MG63 (cell line): ENCODE measurements at regions not wholly inside any gene's neighbourhood (a gene's known extent, or its start where the extent isn't known, plus 50 kb on each side); places are given as distances from the start of the nearest gene placed in this dataset.
A peak's percentile ranks its signal among the peaks of the same experiment; 100 is the strongest.

Experiments
- DNase-seq: peaks from one replicate; pipeline ENCODE4 v3.0.0-alpha.2; 2020
- H3K27me3 ChIP-seq: fragments of 250-450 bp; sonication (Bioruptor Pico); 2 replicates; pipeline ENCODE4 v1.5.1; 2020; ENCODE audit warnings: mild to moderate bottlenecking, moderate library complexity
- H3K36me3 ChIP-seq: fragments of 250-450 bp; sonication (Bioruptor Pico); 2 replicates; pipeline ENCODE4 v1.5.1; 2020; ENCODE audit warnings: mild to moderate bottlenecking, moderate library complexity
- H3K4me3 ChIP-seq: fragments of 250-450 bp; sonication (Bioruptor Pico); 2 replicates; pipeline ENCODE4 v1.5.1; 2020; ENCODE audit warnings: mild to moderate bottlenecking, moderate library complexity
- H3K9me3 ChIP-seq: fragments of 250-450 bp; sonication (Bioruptor Pico); 2 replicates; pipeline ENCODE4 v1.5.1; 2020; ENCODE audit warnings: mild to moderate bottlenecking, moderate library complexity

DNA sequence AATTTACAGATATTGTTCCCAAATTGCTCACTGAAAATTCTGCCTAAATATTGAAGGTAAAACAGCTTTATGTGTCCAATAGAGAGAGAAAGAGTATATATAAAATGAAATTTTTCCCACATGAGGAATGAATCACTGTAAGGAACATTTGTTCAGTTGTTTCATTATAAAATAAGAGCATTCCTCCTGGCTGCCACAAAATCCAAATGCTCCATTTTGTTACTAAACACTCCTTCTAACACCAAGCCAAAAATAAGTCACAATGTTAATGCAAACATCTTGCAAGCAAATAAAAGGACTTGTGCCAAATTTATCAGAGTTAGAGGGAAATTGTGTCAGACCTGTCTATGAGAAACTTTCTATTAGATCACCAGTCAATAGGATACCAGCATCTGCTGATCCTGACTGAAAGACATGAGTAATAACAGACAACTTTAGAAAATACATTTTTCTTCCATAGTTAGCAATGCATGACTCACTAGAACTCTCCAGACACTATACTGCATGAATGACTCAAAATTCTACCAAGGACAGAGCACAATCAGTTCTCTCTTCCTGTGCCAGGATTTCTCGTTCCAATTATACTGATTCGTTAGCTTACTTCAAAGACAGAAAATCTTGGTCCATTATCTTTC lies 83.5 kb upstream of the FNDC3A start:
- Histone ChIP-seq H3K27me3 (no peaks in the 10 kb centered on the region), H3K36me3 (no peaks in the 10 kb centered on the region), H3K4me3 (no peak overlapping the region), H3K9me3 (no peaks in the 10 kb centered on the region)
- DNase-seq: no peak

DNA sequence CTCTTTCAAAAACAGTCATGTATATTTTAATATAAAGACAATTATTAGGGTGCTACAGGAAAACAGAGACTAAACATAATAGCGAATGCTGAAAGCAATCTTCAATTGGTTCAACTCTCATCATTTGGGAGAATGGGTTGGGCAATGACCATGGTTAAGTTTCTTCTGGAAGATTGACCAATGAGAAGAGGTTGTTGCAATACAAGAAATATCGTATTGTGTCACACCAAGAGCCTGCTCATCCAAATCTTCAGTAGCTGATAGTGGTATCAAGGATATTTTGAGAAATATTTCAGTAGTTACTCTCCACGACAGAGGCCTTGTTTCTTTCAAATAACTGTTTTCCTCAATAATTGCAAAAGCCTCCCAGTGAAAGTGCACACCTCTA lies 83.0 kb upstream of the FNDC3A start:
- Histone ChIP-seq H3K4me3 (no peak overlapping the region), H3K9me3 (no peaks in the 10 kb centered on the region), H3K36me3 (no peaks in the 10 kb centered on the region), H3K27me3 (no peaks in the 10 kb centered on the region)
- no peak for DNase-seq

DNA sequence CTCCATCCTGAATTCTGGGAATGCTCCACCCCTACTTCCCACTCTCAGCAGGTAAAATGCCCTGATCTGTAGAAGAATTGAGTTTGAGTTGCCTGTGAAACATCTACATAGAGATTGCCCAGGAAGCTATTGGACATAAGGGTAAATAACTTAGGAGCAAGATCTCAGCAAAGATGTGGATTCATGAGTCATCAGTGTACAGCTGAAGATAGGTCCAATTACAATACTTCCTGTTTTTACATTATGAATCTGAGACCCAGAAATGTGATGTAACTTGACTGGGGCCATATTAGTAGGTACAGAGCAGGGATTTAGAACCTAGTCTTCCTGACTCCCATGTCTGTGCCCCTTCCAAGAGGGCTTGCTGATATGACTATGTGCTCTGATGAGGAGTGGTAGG lies 79.4 kb upstream of the FNDC3A start:
- no peak overlapping the region for H3K4me3 ChIP-seq
- no peak for DNase-seq
- no peaks in the 10 kb centered on the region for H3K27me3 ChIP-seq
- H3K36me3 ChIP-seq: no peaks in the 10 kb centered on the region
- no peaks in the 10 kb centered on the region for H3K9me3 ChIP-seq

DNA sequence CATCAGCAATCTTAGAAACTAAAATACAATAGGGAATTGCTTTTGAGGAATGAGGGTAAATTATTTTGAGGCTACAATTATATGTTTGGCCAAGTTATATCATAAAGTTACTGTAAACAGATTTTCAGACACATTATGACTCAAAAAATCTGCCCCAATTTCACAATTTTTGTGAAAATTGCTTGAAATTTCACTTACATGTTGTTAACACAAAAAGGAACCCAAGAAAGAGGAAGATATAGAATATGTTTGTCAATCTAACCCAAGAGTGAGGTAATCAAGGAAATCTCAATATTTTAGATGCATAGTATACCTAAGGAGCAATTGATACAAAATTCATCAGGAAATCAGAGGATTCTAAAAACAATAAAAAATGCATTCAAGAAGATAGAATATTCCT lies 73.9 kb upstream of the FNDC3A start:
- Histone ChIP-seq H3K27me3 (no peaks in the 10 kb centered on the region), H3K36me3 (no peaks in the 10 kb centered on the region), H3K4me3 (no peak overlapping the region), H3K9me3 (no peaks in the 10 kb centered on the region)
- DNase-seq: no peak

DNA sequence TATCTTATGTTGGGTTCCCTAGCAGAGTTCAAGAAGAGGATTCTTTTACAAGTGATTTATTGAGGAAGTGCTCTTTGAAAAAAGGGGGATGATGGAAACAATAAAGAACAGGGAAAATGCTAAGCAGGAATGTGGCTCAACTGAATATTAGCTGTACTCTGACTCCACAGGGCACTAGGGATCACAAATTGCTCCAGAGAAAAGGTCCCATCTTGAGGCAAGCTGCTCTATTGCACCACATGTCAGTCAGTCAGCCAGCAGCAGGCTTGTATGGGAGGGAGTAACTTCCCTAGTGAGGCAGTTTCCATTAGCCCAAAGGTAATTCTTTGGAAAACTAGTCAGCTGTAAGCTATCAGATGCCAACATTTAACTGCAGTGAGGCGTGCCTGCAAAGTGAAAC lies 73.3 kb upstream of the FNDC3A start:
- Histone ChIP-seq H3K4me3 (no peak overlapping the region), H3K36me3 (no peaks in the 10 kb centered on the region), H3K27me3 (no peaks in the 10 kb centered on the region), H3K9me3 (no peaks in the 10 kb centered on the region)
- DNase-seq: no peak

DNA sequence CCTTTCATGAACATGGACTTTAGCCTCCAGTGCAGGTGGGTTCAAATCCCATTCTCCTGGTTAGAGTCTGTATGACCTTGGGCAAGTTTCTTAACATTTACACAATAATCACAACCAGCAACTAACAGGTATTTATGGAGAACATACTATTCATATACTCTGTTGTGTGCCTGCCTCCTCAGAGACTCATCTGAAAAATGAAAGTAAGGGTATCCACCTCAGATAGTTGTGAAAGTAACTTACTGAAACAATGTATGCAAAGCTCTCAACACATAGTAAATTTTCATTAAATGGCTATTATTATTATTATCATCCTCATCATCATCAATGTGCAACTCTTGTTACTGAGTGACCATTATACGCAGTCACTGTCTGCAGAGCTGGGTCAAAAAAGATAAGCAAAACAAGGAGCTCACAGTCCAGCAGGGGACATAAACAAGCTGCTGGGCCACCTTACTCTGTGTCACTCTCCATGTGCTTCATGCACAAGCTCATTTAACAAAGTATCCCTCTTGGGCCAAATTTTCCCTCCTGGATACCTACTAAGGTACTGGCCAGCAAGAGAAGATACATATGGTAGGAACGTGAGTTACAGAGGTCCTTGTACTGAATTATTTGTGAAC lies 70.9 kb upstream of the FNDC3A start:
- no peaks in the 10 kb centered on the region for H3K27me3 ChIP-seq
- H3K36me3 ChIP-seq: no peaks in the 10 kb centered on the region
- H3K4me3 ChIP-seq: no peak overlapping the region
- DNase-seq: no peak
- H3K9me3 ChIP-seq: no peaks in the 10 kb centered on the region

DNA sequence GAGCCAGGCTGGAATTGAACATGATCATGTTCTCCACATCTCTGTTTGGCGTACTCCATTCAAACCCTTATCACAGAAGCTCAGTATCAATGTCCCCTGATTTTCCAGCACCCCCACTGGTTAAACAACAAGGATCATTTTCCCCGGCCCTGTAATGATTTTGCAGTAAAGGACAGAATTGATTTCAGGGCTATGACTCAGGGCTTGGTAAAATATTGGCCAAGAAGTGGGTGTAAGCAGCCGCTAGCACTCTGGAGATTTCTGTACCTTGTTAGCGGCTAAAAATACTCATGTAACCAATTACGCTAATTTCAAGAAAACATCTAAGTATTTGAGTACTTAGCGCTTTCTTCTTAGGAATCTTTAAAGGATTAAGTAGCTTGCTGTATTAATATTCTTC lies 69.5 kb upstream of the FNDC3A start:
- H3K27me3 ChIP-seq: no peaks in the 10 kb centered on the region

DNA sequence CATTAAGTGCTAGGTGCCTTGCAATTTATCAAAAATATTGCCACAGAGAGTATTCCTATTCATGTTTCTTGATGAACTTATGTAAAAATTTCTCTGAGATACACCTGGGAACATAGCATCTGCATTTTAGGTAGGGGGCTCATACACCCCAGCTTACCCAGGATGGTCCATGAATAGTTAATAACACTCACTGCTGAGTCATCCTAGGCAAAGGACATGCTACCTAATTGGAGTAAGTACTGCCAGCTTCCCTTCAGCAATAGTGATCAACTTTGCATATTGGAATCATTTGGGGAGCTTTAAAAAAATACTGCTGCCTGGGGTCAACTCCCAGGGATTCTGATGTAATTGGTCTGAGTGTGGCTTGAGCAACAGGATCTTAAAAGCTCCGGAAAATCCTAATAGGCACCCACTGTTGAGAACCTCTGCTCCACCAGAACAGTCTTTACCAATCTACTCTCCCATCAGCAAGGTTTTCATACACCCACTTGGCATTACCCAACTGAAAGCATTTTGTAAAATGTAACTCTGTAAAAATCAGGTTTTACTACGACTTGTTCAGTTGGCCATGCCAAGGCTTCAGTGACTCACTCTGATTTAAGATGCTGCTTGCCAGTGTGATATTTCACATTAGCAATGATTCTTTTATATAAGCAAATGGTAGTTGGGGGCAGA lies 67.2 kb upstream of the FNDC3A start:
- Histone ChIP-seq H3K36me3 (no peaks in the 10 kb centered on the region), H3K27me3 (no peaks in the 10 kb centered on the region), H3K4me3 (no peak overlapping the region), H3K9me3 (no peaks in the 10 kb centered on the region)
- DNase-seq: peak; percentile 71

More for the DNA sequence above, 69.5 kb upstream of the FNDC3A start:
- Histone ChIP-seq H3K36me3 (no peaks in the 10 kb centered on the region), H3K4me3 (no peak overlapping the region), H3K9me3 (no peaks in the 10 kb centered on the region)
- DNase-seq: no peak

DNA sequence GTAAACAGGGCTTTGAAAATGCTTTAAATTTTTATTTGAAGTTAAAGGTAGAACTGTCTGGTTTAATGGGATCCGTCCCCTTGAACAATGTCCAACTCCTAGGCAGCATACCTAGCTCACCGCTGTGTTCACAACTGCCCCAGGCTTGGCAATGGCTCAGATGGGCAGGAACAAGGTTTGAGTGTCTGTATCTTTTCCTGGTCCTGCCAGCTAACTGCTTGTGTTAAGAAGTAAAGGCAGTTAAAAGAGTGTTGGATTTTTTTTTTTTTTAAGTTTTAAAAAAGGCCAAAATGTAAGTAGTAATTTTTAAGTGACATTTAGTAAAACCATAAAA lies 66.7 kb upstream of the FNDC3A start:
- H3K27me3 ChIP-seq: no peaks in the 10 kb centered on the region
- H3K9me3 ChIP-seq: no peaks in the 10 kb centered on the region
- DNase-seq: peak; percentile 64
- H3K4me3 ChIP-seq: no peak overlapping the region
- H3K36me3 ChIP-seq: no peaks in the 10 kb centered on the region

DNA sequence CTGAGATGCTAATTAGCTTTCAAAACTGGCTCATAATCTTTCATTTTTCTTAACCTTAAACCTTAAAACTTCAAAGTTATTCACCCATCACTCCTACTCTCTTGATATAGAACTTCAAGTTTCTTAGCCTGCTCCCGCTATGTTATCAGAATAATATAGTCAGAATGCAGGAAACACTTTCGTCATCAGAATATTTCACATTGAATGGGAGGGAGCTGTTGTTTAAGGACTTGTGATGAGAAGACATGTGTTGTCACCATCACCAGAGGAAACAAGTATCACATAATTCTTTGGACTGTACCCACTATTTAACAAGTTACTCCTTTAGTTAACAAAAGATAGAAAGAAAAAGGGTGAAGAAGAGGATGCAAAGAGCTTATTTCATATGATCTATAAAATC lies 65.0 kb upstream of the FNDC3A start:
- Histone ChIP-seq H3K9me3 (no peaks in the 10 kb centered on the region), H3K36me3 (no peaks in the 10 kb centered on the region), H3K27me3 (no peaks in the 10 kb centered on the region), H3K4me3 (no peak overlapping the region)
- DNase-seq: no peak

DNA sequence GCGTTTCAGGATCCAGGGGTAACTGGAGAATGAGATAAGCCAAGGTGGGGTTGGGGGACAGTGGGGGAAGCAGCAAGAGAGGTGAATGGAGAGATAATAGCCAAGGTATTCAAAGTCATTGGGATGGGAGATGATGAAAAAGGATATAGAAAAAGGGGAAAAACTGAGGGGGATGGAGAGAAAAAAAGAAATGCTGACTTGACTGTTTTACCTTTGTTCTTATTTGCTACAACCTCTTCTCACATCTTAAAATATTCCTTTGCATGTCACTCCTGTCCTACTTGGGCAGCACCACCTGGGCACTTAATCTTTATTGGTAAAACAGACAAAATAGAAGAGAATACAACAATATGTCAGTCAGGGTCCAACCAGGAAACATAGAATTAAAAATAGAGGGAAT lies 56.0 kb upstream of the FNDC3A start:
- Histone ChIP-seq H3K36me3 (no peaks in the 10 kb centered on the region), H3K27me3 (no peaks in the 10 kb centered on the region), H3K4me3 (no peak overlapping the region), H3K9me3 (0 out of 2 replicates have a peak, but pooled peaks cover 2% of the 10 kb centered on the region)
- no peak for DNase-seq

DNA sequence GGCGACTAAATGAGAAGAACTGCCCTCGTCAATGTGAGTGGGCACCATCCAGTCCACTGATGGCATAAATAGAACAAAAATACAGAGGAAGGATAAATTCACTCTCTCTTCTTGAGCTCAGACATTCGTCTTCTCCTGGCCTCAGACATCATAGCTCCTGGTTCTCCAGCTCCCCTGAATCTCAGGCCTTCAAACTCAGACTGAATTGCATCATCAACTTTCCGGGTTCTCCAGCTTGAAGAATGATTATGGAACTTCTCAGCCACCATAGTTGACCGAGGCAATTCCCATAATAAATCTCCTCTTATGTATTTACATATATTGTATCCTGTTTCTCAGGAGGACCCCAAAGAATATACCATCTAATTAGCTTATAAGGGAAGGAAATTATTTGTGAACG lies 55.0 kb upstream of the FNDC3A start:
- Histone ChIP-seq H3K9me3 (0 out of 2 replicates have a peak, but pooled peaks cover 2% of the 10 kb centered on the region), H3K27me3 (no peaks in the 10 kb centered on the region), H3K36me3 (no peaks in the 10 kb centered on the region), H3K4me3 (no peak overlapping the region)
- DNase-seq: no peak

DNA sequence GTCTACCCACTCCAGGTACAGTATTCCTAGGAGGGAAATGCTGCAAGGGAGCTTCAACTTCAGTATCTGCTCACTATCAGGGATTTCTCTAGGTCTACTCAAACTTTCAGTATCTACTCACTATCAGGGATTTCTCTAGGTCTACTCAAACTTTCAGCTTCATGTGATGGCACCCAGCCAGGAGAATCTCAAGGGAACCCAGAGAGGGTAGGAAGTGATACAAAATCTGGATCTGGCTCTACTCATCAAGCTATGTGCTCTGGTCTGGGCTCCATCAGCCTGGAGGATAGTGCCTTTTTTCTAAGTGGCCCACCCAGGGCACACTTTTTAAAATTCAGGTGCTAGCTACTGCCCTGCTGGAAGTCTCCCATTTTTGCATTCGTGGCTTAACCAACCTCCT lies 52.3 kb upstream of the FNDC3A start:
- no peak overlapping the region for H3K4me3 ChIP-seq
- H3K27me3 ChIP-seq: no peaks in the 10 kb centered on the region
- H3K36me3 ChIP-seq: no peaks in the 10 kb centered on the region
- no peak for DNase-seq
- H3K9me3 ChIP-seq: 0 out of 2 replicates have a peak, but pooled peaks cover 2% of the 10 kb centered on the region

DNA sequence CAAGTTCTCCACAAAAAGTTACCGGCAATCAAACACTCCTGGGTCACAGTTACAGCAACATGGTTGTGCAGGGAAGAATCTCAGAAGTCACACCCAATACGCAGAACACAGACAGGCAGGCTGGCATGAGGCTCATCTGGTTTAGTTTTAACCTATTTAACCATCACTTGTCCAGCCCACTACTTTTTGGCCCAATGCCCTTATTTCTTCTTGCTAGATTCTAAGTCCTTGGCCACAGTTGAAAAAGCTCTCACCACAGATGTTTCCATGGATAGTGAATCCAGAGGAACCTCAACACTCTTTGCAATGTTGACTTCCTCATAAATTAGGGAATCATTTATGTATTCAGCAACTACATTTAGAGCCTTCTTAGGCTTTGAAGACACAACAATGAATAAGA lies 50.7 kb upstream of the FNDC3A start:
- Histone ChIP-seq H3K36me3 (no peaks in the 10 kb centered on the region), H3K4me3 (no peak overlapping the region), H3K9me3 (peaks cover 2% of the 10 kb centered on the region; the same call in 1 of the 2 replicates), H3K27me3 (no peaks in the 10 kb centered on the region)
- DNase-seq: no peak
